GM12878 (cell line): ENCODE measurements at regions not wholly inside any gene's neighbourhood (a gene's known extent, or its start where the extent isn't known, plus 50 kb on each side); places are given as distances from the start of the nearest gene placed in this dataset.

Source experiments
- CTCF ChIP-seq, 3 experiments: IDR thresholded peaks in 2 of 3; conservative IDR thresholded peaks in 1 of 3; 2 replicates each; pipeline ENCODE4 v1.5.1; 2011; ENCODE audit warnings: low read depth in 3 of 3, low read length in 3 of 3, mild to moderate bottlenecking in 3 of 3, control low read depth in 2 of 3, moderate library complexity in 2 of 3, inconsistent platforms in 1 of 3, mixed read lengths in 1 of 3; ENCODE audit not compliant: control insufficient read depth in 2 of 3, insufficient read depth in 1 of 3; ENCODE audit errors: extremely low read depth in 1 of 3
- EP300 ChIP-seq, 2 experiments: fragments of 150-350 bp in 1 of 2; IDR thresholded peaks; 2 replicates each; pipeline ENCODE4 v1.6.1; 2011 to 2012; ENCODE audit warnings: low read depth in 2 of 2, low read length in 2 of 2, borderline replicate concordance in 1 of 2, improper control_type of control experiment in 1 of 2, inconsistent platforms in 1 of 2; ENCODE audit not compliant: control insufficient read depth in 1 of 2
- FOS ChIP-seq: IDR thresholded peaks from 3 replicates; pipeline ENCODE4 v1.6.1; 2011; ENCODE audit warnings: borderline replicate concordance; ENCODE audit not compliant: insufficient read length; ENCODE audit errors: extremely low read depth
- FOXM1 ChIP-seq: IDR thresholded peaks from 2 replicates; pipeline ENCODE4 v1.6.1; 2012; ENCODE audit warnings: low read depth, mild to moderate bottlenecking, inconsistent platforms, low read length, moderate library complexity
- HDAC6 ChIP-seq: fragments of 200-600 bp; sonication (generic); IDR thresholded peaks from one replicate; pipeline ENCODE4 v1.8.0; 2017; ENCODE audit warnings: antibody characterized with exemption; ENCODE audit not compliant: unreplicated experiment
- JUNB ChIP-seq: IDR thresholded peaks from 2 replicates; pipeline ENCODE4 v1.6.1; 2016; ENCODE audit warnings: antibody characterized with exemption, mild to moderate bottlenecking
- MYC ChIP-seq: IDR thresholded peaks from 2 replicates; pipeline ENCODE4 v1.6.1; 2011; ENCODE audit warnings: mild to moderate bottlenecking, low read length, moderate library complexity, inconsistent platforms; ENCODE audit not compliant: insufficient read depth, insufficient replicate concordance, insufficient read length, severe bottlenecking
- POLR2A ChIP-seq: IDR thresholded peaks from 2 replicates; pipeline ENCODE4 v1.6.1; 2011; ENCODE audit warnings: low read depth, mild to moderate bottlenecking, low read length
- RAD51 ChIP-seq: fragments of 450-650 bp; IDR thresholded peaks from 2 replicates; pipeline ENCODE4 v1.6.1; 2016; ENCODE audit warnings: moderate library complexity, mild to moderate bottlenecking, inconsistent platforms
- STAT1 ChIP-seq: fragments of 450-650 bp; conservative IDR thresholded peaks from 2 replicates; pipeline ENCODE4 v1.6.1; 2014; ENCODE audit warnings: antibody characterized with exemption, mild to moderate bottlenecking
- TCF12 ChIP-seq: IDR thresholded peaks from 2 replicates; pipeline ENCODE4 v1.6.1; 2011; ENCODE audit warnings: low read depth, mild to moderate bottlenecking, low read length
- USF2 ChIP-seq: IDR thresholded peaks from 2 replicates; pipeline ENCODE4 v1.6.1; 2011; ENCODE audit warnings: low read depth, low read length, improper control_type of control experiment, borderline replicate concordance

GRCh38 chr11:70843906-70844305 lies 408.5 kb downstream of the SHANK2 start:
- TF ChIP-seq MYC: no peak
- TF ChIP-seq FOS: no peak
- TF ChIP-seq EP300 (IDR thresholded peaks at IDR 0.05; ENCODE audit: borderline replicate concordance in 1 of 2, control insufficient read depth in 1 of 2, low read depth in 2 of 2, low read length in 2 of 2): no peak
- TF ChIP-seq HDAC6: no peak
- TF ChIP-seq CTCF (IDR thresholded peaks at IDR 0.05 in 2 of 3, conservative IDR thresholded peaks at IDR 0.05 in 1 of 3; ENCODE audit: control insufficient read depth in 2 of 3, extremely low read depth in 1 of 3, insufficient read depth in 1 of 3, low read depth in 3 of 3, low read length in 3 of 3): no peak
- TF ChIP-seq USF2: no peak
- TF ChIP-seq RAD51: no peak
- TF ChIP-seq FOXM1: no peak
- TF ChIP-seq TCF12: no peak
- TF ChIP-seq JUNB: no peak
- TF ChIP-seq POLR2A: no peak
- TF ChIP-seq STAT1: no peak
